ENCODE measurements at regions not wholly inside any gene's neighbourhood (a gene's known extent, or its start where the extent isn't known, plus 50 kb on each side); places are given as distances from the start of the nearest gene placed in this dataset.
A peak's percentile ranks its signal among the peaks of the same experiment; 100 is the strongest.

GRCh38 chr11:15836795-15837194 is 519.6 kb downstream of the SOX6 start:
- no peak overlapping the region for H3K4me3 ChIP-seq (ENCODE audit: low read depth, low read length)
- DNase-seq (ENCODE audit: low read depth) = no peak
- TF ChIP-seq, protein P1, sequence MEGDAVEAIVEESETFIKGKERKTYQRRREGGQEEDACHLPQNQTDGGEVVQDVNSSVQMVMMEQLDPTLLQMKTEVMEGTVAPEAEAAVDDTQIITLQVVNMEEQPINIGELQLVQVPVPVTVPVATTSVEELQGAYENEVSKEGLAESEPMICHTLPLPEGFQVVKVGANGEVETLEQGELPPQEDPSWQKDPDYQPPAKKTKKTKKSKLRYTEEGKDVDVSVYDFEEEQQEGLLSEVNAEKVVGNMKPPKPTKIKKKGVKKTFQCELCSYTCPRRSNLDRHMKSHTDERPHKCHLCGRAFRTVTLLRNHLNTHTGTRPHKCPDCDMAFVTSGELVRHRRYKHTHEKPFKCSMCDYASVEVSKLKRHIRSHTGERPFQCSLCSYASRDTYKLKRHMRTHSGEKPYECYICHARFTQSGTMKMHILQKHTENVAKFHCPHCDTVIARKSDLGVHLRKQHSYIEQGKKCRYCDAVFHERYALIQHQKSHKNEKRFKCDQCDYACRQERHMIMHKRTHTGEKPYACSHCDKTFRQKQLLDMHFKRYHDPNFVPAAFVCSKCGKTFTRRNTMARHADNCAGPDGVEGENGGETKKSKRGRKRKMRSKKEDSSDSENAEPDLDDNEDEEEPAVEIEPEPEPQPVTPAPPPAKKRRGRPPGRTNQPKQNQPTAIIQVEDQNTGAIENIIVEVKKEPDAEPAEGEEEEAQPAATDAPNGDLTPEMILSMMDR (IDR thresholded peaks at IDR 0.05; ENCODE audit: insufficient read depth, low read depth, low read length) = no peak

- TF ChIP-seq, protein P1 (IDR thresholded peaks at IDR 0.05; ENCODE audit: insufficient read depth, low read depth, low read length) = no peak
- DNase-seq (ENCODE audit: low read depth) = peak; percentile 32
- H3K4me3 ChIP-seq (ENCODE audit: low read depth, low read length) = no peak overlapping the region
These were observed 518.4 kb downstream of the SOX6 start for GRCh38 chr11:15837901-15838489.

GRCh38 chr11:15839061-15839460 is 517.3 kb downstream of the SOX6 start:
- no peak overlapping the region for H3K4me3 ChIP-seq (ENCODE audit: low read depth, low read length)
- DNase-seq (ENCODE audit: low read depth) = peak; percentile 41
- TF ChIP-seq, protein P1 (IDR thresholded peaks at IDR 0.05; ENCODE audit: insufficient read depth, low read depth, low read length) = no peak

DNA sequence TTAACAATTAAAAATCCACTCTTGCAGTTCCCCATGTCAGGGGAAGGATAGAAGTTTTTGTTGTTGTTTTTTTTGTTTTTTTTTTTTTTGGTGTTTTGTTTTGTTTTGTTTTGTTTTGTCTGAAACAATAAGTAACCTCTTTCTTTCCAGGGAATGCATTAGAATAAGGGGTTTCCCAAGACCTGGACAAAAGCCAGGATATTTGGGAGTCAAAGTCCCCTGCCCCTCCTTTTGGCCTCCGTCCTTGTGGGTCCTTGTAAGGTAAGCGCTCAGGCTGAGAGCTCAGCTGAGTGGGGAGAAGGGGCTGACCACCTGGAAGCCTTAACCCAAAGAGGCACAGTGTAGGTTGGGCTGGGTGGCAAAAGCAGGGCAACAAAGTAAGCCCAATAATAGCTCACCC is 515.4 kb downstream of the SOX6 start:
- TF ChIP-seq, protein P1 (IDR thresholded peaks at IDR 0.05; ENCODE audit: insufficient read depth, low read depth, low read length) = no peak

GRCh38 chr11:15841931-15842740 is 514.2 kb downstream of the SOX6 start:
- TF ChIP-seq, protein P1 (IDR thresholded peaks at IDR 0.05; ENCODE audit: insufficient read depth, low read depth, low read length) = no peak
- no peak overlapping the region for H3K4me3 ChIP-seq (ENCODE audit: low read depth, low read length)
- DNase-seq (ENCODE audit: low read depth) = no peak

More for the DNA sequence above, 515.4 kb downstream of the SOX6 start:
- H3K4me3 ChIP-seq (ENCODE audit: low read depth, low read length) = no peak overlapping the region
- no peak for DNase-seq (ENCODE audit: low read depth)

GRCh38 chr11:15843309-15843872 is 513.0 kb downstream of the SOX6 start:
- H3K4me3 ChIP-seq (ENCODE audit: low read depth, low read length) = no peak overlapping the region
- DNase-seq (ENCODE audit: low read depth) = no peak
- TF ChIP-seq, protein P1 (IDR thresholded peaks at IDR 0.05; ENCODE audit: insufficient read depth, low read depth, low read length) = no peak
